ENCODE measurements at regions not wholly inside any gene's neighbourhood (a gene's known extent, or its start where the extent isn't known, plus 50 kb on each side); places are given as distances from the start of the nearest gene placed in this dataset.

GRCh38 chr2:6288791-6289190 is 576.9 kb downstream of the CMPK2 start:
- TF ChIP-seq CTCF (IDR thresholded peaks at IDR 0.05; ENCODE audit: poor library complexity, severe bottlenecking) (no peak), POLR2AphosphoS5 (IDR thresholded peaks at IDR 0.05) (no peak), MXI1 (conservative IDR thresholded peaks at IDR 0.05; ENCODE audit: poor library complexity, severe bottlenecking) (no peak), TAF1 (IDR thresholded peaks at IDR 0.05; ENCODE audit: low read depth) (no peak), EP300 (conservative IDR thresholded peaks at IDR 0.05; ENCODE audit: poor library complexity, severe bottlenecking) (no peak), SMC3 (conservative IDR thresholded peaks at IDR 0.05; ENCODE audit: poor library complexity) (no peak), EZH2 (IDR thresholded peaks at IDR 0.05; ENCODE audit: borderline replicate concordance, insufficient read depth, low read length, poor library complexity, severe bottlenecking) (no peak)

All from neural cell (in vitro differentiated cells).